CD14-positive monocyte (primary cell): ENCODE measurements at regions not wholly inside any gene's neighbourhood (a gene's known extent, or its start where the extent isn't known, plus 50 kb on each side); places are given as distances from the start of the nearest gene placed in this dataset.

ENCODE experiments used
- DNase-seq, 3 donors: peaks; one replicate each; pipeline ENCODE4 v3.0.0-alpha.2; 2011 to 2022
- H2AFZ ChIP-seq: 2 replicates; pipeline ENCODE4 v1.6.0; 2012; ENCODE audit warnings: mild to moderate bottlenecking, low read depth, low read length, inconsistent platforms; ENCODE audit not compliant: insufficient read depth, poor library complexity, severe bottlenecking
- H3K27ac ChIP-seq, 2 donors: 1 replicate in 1 of 2; 2 replicates in 1 of 2; pipeline ENCODE4 v1.5.1; 2012 to 2013; ENCODE audit warnings: low read length in 2 of 2, control low read depth in 1 of 2, inconsistent platforms in 1 of 2, low read depth in 1 of 2, mild to moderate bottlenecking in 1 of 2
- H3K27me3 ChIP-seq, 2 donors: one replicate each; pipeline versions ENCODE4 v1.6.0 to v1.6.1; 2011 to 2013; ENCODE audit warnings: low read length in 2 of 2; ENCODE audit not compliant: control insufficient read depth in 2 of 2, insufficient read depth in 2 of 2
- H3K36me3 ChIP-seq, 2 donors: replicated peaks in 1 of 2; 1 replicate in 1 of 2; 2 replicates in 1 of 2; pipeline versions ENCODE4 v1.5.1 to v1.6.1; 2012 to 2013; ENCODE audit warnings: low read length in 2 of 2, control low read depth in 1 of 2, inconsistent platforms in 1 of 2, mild to moderate bottlenecking in 1 of 2; ENCODE audit not compliant: insufficient read depth in 2 of 2, control insufficient read depth in 1 of 2
- H3K4me1 ChIP-seq, 2 donors: 1 replicate in 1 of 2; 2 replicates in 1 of 2; pipeline versions ENCODE4 v1.5.1 to v1.6.1; 2012 to 2013; ENCODE audit warnings: low read length in 2 of 2, control low read depth in 1 of 2, inconsistent platforms in 1 of 2, mild to moderate bottlenecking in 1 of 2, moderate library complexity in 1 of 2; ENCODE audit not compliant: insufficient read depth in 2 of 2, control insufficient read depth in 1 of 2
- H3K4me2 ChIP-seq: replicated peaks from 2 replicates; pipeline ENCODE3; 2012; ENCODE audit warnings: low read length, moderate library complexity, mild to moderate bottlenecking; ENCODE audit not compliant: poor library complexity, severe bottlenecking; ENCODE audit errors: extremely low read depth
- H3K4me3 ChIP-seq, 3 experiments: fragments of 200-600 bp in 1 of 3; sonication (generic) in 1 of 3; replicated peaks in 1 of 3; 1 replicate in 2 of 3; 2 replicates in 1 of 3; pipeline ENCODE4 v1.5.1; 2011 to 2013; ENCODE audit warnings: low read length in 3 of 3, mild to moderate bottlenecking in 3 of 3, control low read depth in 2 of 3, low read depth in 2 of 3, inconsistent platforms in 1 of 3, moderate library complexity in 1 of 3
- H3K79me2 ChIP-seq: 2 replicates; pipeline ENCODE4 v1.6.0; 2012; ENCODE audit warnings: mild to moderate bottlenecking, control low read depth, inconsistent platforms, low read length, moderate library complexity; ENCODE audit not compliant: insufficient read depth
- H3K9ac ChIP-seq: 2 replicates; pipeline ENCODE4 v1.6.0; 2017; ENCODE audit warnings: low read length, mild to moderate bottlenecking; ENCODE audit not compliant: insufficient read depth, poor library complexity, severe bottlenecking
- H3K9me3 ChIP-seq, 2 donors: replicated peaks in 1 of 2; 1 replicate in 1 of 2; 2 replicates in 1 of 2; pipeline versions ENCODE4 v1.5.1 to v1.6.1; 2012 to 2013; ENCODE audit warnings: low read length in 2 of 2, control low read depth in 1 of 2; ENCODE audit not compliant: control insufficient read depth in 1 of 2, insufficient read depth in 1 of 2
- H4K20me1 ChIP-seq: 2 replicates; pipeline ENCODE4 v1.6.0; 2012; ENCODE audit warnings: mild to moderate bottlenecking, low read length, control low read depth, moderate library complexity; ENCODE audit not compliant: insufficient read depth
- H3K27ac Mint-ChIP-seq, 7 donors: one replicate each; pipeline ENCODE4 v1.8.0; 2020; ENCODE audit warnings: mild to moderate bottlenecking in 7 of 7, mixed read lengths in 7 of 7, moderate library complexity in 6 of 7, inconsistent platforms in 2 of 7
- H3K27me3 Mint-ChIP-seq, 3 donors: one replicate each; pipeline ENCODE4 v1.8.0; 2021 to 2022; ENCODE audit warnings: low read depth in 3 of 3, mild to moderate bottlenecking in 3 of 3, mixed read lengths in 3 of 3, moderate library complexity in 3 of 3, inconsistent platforms in 1 of 3
- H3K36me3 Mint-ChIP-seq, 2 donors: one replicate each; pipeline ENCODE4 v1.8.0; 2020; ENCODE audit warnings: mixed read lengths in 2 of 2, inconsistent platforms in 1 of 2, mild to moderate bottlenecking in 1 of 2
- H3K4me1 Mint-ChIP-seq: one replicate; pipeline ENCODE4 v1.8.0; 2020; ENCODE audit warnings: mild to moderate bottlenecking, mixed read lengths
- H3K4me3 Mint-ChIP-seq, 2 donors: one replicate each; pipeline ENCODE4 v1.8.0; 2020; ENCODE audit warnings: mild to moderate bottlenecking in 2 of 2, mixed read lengths in 2 of 2, moderate library complexity in 1 of 2
- H3K9me3 Mint-ChIP-seq, 7 donors: one replicate each; pipeline ENCODE4 v1.8.0; 2020 to 2022; ENCODE audit warnings: mixed read lengths in 7 of 7, mild to moderate bottlenecking in 6 of 7, moderate library complexity in 6 of 7, inconsistent platforms in 2 of 7
- WGBS: methylation state at CpG from one replicate; pipeline ENCODE4 v1.1.5; 2013; ENCODE audit warnings: missing lambda C conversion rate; ENCODE audit not compliant: insufficient coverage; 5-methylcytosine and 5-hydroxymethylcytosine counted together
- intact Hi-C, 2 donors: fragments of 100-400 bp; cut with micrococcal nuclease; formaldehyde crosslinking; loops; one replicate each; pipeline versions ENCODE4 v1.15.0 to v1.15.1; 2023
- TF ChIP-seq, protein P1 (sequence below): fragments of 200-600 bp; IDR thresholded peaks from one replicate; pipeline ENCODE4 v1.8.0; 2022; ENCODE audit warnings: antibody characterized with exemption, mild to moderate bottlenecking

- Mint-ChIP-seq H3K27ac (no peak overlapping the region), H3K27me3 (peaks cover 0 to 1% (median 0%) of the 10 kb centered on the region in 3 donors), H3K4me3 (no peak overlapping the region), H3K36me3 (no peaks in the 10 kb centered on the region), H3K9me3 (peaks cover 0 to 9% (median 0%) of the 10 kb centered on the region in 7 donors), H3K4me1 (no peaks in the 10 kb centered on the region)
- no peaks in the 10 kb centered on the region for H3K9me3 ChIP-seq
- DNase-seq: no peak
- no peak overlapping the region for H2AFZ ChIP-seq
- no peaks in the 10 kb centered on the region for H3K27me3 ChIP-seq
- intact Hi-C loops: no loop called here
- no peaks in the 10 kb centered on the region for H3K4me1 ChIP-seq
- TF ChIP-seq, protein P1, sequence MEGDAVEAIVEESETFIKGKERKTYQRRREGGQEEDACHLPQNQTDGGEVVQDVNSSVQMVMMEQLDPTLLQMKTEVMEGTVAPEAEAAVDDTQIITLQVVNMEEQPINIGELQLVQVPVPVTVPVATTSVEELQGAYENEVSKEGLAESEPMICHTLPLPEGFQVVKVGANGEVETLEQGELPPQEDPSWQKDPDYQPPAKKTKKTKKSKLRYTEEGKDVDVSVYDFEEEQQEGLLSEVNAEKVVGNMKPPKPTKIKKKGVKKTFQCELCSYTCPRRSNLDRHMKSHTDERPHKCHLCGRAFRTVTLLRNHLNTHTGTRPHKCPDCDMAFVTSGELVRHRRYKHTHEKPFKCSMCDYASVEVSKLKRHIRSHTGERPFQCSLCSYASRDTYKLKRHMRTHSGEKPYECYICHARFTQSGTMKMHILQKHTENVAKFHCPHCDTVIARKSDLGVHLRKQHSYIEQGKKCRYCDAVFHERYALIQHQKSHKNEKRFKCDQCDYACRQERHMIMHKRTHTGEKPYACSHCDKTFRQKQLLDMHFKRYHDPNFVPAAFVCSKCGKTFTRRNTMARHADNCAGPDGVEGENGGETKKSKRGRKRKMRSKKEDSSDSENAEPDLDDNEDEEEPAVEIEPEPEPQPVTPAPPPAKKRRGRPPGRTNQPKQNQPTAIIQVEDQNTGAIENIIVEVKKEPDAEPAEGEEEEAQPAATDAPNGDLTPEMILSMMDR: no peak
- no peak overlapping the region for H3K27ac ChIP-seq
- no peak overlapping the region for H3K4me3 ChIP-seq
- no CpG with 5 or more reads among the region's 1 CpG for WGBS
- H3K4me2 ChIP-seq: no peak overlapping the region
- H3K79me2 ChIP-seq: no peaks in the 10 kb centered on the region
- H3K36me3 ChIP-seq: no peaks in the 10 kb centered on the region
- H4K20me1 ChIP-seq: no peaks in the 10 kb centered on the region
- no peak overlapping the region for H3K9ac ChIP-seq
Measured at GRCh38 chr5:117065161-117065560, 490.5 kb upstream of the SEMA6A start.

DNA sequence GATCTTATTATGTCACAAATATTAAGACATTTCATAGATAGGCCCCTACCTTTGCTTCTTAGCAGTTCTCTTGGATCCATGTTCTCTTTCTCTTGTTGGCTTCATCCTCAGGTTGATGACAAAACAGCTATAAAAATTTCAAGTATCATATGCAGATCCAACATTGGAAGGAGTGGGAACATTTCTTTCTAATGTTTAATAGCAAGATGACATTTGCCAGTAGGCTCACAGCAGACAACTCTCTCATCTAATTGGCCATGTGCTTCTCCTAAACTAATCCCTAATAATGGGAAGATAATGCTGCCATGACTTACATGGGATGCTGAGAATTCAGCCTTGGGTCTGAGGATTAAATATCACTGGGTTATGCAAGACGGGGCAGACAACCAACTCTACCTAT is 485.5 kb upstream of the SEMA6A start:
- Histone ChIP-seq H3K27me3 (no peaks in the 10 kb centered on the region), H3K9me3 (no peaks in the 10 kb centered on the region), H2AFZ (no peak overlapping the region), H3K36me3 (no peaks in the 10 kb centered on the region), H3K4me3 (no peak overlapping the region), H3K27ac (no peak overlapping the region), H3K9ac (no peak overlapping the region), H3K79me2 (no peaks in the 10 kb centered on the region), H4K20me1 (no peaks in the 10 kb centered on the region), H3K4me2 (no peak overlapping the region), H3K4me1 (no peaks in the 10 kb centered on the region)
- Mint-ChIP-seq H3K4me1 (no peaks in the 10 kb centered on the region), H3K9me3 (peaks cover 0 to 6% (median 2%) of the 10 kb centered on the region in 7 donors), H3K27ac (no peak overlapping the region), H3K27me3 (peaks cover 0 to 3% (median 0%) of the 10 kb centered on the region in 3 donors), H3K4me3 (no peak overlapping the region), H3K36me3 (no peaks in the 10 kb centered on the region)
- intact Hi-C loops: no loop called here
- TF ChIP-seq, protein P1: no peak
- no peak for DNase-seq
- WGBS: no CpG with 5 or more reads among the region's 1 CpG
